ENCODE measurements at regions not wholly inside any gene's neighbourhood (a gene's known extent, or its start where the extent isn't known, plus 50 kb on each side); places are given as distances from the start of the nearest gene placed in this dataset.

- TF ChIP-seq SMC3 (IDR thresholded peaks at IDR 0.05; ENCODE audit: low read depth, low read length) = no peak
- no peak for TF ChIP-seq POLR2A (IDR thresholded peaks at IDR 0.05; ENCODE audit: low read depth, low read length)
- no peak for TF ChIP-seq CTCF (conservative IDR thresholded peaks at IDR 0.05; ENCODE audit: low read depth, low read length)
- no peak for TF ChIP-seq RFX5 (IDR thresholded peaks at IDR 0.05; ENCODE audit: low read depth, low read length)
- no peak for TF ChIP-seq MAZ (IDR thresholded peaks at IDR 0.05; ENCODE audit: borderline replicate concordance, low read depth, low read length)
- no peak for TF ChIP-seq CHD1 (IDR thresholded peaks at IDR 0.05; ENCODE audit: low read depth, low read length)
- TF ChIP-seq RAD21 (IDR thresholded peaks at IDR 0.05; ENCODE audit: low read length) = no peak
These were observed 193.7 kb downstream of the ZNF737 start for GRCh38 chr19:20371911-20372310.
